Sigmoid colon (tissue), 6 donors: ENCODE measurements at regions not wholly inside any gene's neighbourhood (a gene's known extent, or its start where the extent isn't known, plus 50 kb on each side); places are given as distances from the start of the nearest gene placed in this dataset.

Source experiments
- DNase-seq: peaks from one replicate; pipeline ENCODE4 v3.0.0-alpha.2; 2019
- H3K27ac ChIP-seq, 4 donors: fragments of 200-600 bp; sonication (generic); one replicate each; pipeline ENCODE4 v1.5.1; 2016 to 2019; ENCODE audit warnings: mild to moderate bottlenecking in 1 of 4
- H3K27me3 ChIP-seq, 3 donors: fragments of 200-600 bp; sonication (generic); one replicate each; pipeline ENCODE4 v1.5.1; 2019; ENCODE audit warnings: mild to moderate bottlenecking in 1 of 3
- H3K36me3 ChIP-seq, 4 donors: fragments of 200-600 bp; sonication (generic); one replicate each; pipeline ENCODE4 v1.5.1; 2016 to 2019
- H3K4me1 ChIP-seq, 4 donors: fragments of 200-600 bp; sonication (generic); one replicate each; pipeline ENCODE4 v1.5.1; 2017 to 2019
- H3K4me3 ChIP-seq, 4 donors: fragments of 200-600 bp; sonication (generic); one replicate each; pipeline ENCODE4 v1.5.1; 2017 to 2019; ENCODE audit warnings: mild to moderate bottlenecking in 2 of 4, moderate library complexity in 1 of 4
- H3K9me3 ChIP-seq, 4 donors: fragments of 200-600 bp in 3 of 4; sonication (generic) in 3 of 4; one replicate each; pipeline versions ENCODE4 v1.5.1 to v1.6.1; 2013 to 2019
- EP300 ChIP-seq, 4 donors: sonication (generic); formaldehyde crosslinking; IDR thresholded peaks; one replicate each; pipeline ENCODE4 v1.6.1; 2017; ENCODE audit warnings: antibody characterized with exemption in 4 of 4
- POLR2A ChIP-seq, 2 donors: fragments of 450-650 bp; IDR thresholded peaks; one replicate each; pipeline ENCODE4 v1.6.1; 2016; ENCODE audit warnings: antibody characterized with exemption in 2 of 2, mild to moderate bottlenecking in 2 of 2, moderate library complexity in 2 of 2
- POLR2AphosphoS5 ChIP-seq, 4 donors: sonication (generic); formaldehyde crosslinking; IDR thresholded peaks; one replicate each; pipeline ENCODE4 v1.6.1; 2017; ENCODE audit warnings: antibody characterized with exemption in 4 of 4
- WGBS, 2 donors: extraction: QIAGEN DNeasy Blood & Tissue Kit; methylation state at CpG; one replicate each; pipeline ENCODE4 v1.1.7; 2013; 5-methylcytosine and 5-hydroxymethylcytosine counted together
- intact Hi-C: fragments of 100-400 bp; cut with DNase I; formaldehyde crosslinking; loops from one replicate; pipeline ENCODE4 v1.15.1; 2023
- TF ChIP-seq, protein P1 (sequence below), 4 experiments: fragments of 450-650 bp in 3 of 4; fragments of 200-600 bp in 1 of 4; IDR thresholded peaks; one replicate each; pipeline ENCODE4 v1.5.1; 2016 to 2019; ENCODE audit warnings: antibody characterized with exemption in 4 of 4, mild to moderate bottlenecking in 3 of 4, moderate library complexity in 2 of 4
- donor health status: healthy with polysubstance abuse.
- donor health status: healthy.

DNA sequence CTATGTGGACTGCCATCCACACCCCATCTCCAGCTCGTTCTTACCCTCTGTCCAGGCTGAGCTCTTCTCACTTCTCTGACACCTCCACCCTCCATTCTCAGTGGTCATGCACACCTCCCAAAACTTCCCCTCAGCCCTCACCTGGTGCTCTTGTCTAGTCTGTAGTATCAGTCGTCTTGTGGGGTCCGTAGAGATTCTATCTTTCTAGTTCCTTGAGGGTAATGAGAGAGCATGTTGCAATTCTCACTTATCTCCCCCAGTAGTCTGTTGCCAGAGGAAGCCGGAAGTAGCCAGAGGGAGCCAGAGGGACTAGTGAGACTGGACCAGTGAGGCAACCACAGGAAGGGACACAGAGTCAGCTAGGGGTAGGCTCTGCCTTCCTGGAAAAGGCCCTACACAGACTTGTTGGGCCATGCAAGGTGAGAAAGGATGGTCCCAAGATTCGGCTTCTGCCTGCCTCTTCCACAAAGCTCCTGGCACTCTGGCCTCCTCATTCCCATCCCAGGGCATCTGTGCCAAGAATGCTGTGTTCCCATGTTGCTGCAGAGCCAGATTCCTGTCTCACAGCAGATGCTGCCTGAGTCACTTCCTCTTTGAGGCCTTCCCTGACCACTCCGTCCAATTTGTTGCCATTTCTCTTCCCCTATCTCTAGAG is 50.6 kb upstream of the DUSP5 start:
- Histone ChIP-seq H3K4me1 (peaks cover 0 to 7% (median 0%) of the 10 kb centered on the region in 4 donors), H3K27me3 (no peaks in the 10 kb centered on the region), H3K36me3 (no peaks in the 10 kb centered on the region), H3K4me3 (no peak overlapping the region), H3K9me3 (no peaks in the 10 kb centered on the region), H3K27ac (no peak overlapping the region)
- intact Hi-C loops: no loop called here
- DNase-seq: peak; percentile 48
- no peak for TF ChIP-seq POLR2AphosphoS5 (IDR thresholded peaks at IDR 0.05)
- TF ChIP-seq EP300 (IDR thresholded peaks at IDR 0.05): no peak
- TF ChIP-seq, protein P1, sequence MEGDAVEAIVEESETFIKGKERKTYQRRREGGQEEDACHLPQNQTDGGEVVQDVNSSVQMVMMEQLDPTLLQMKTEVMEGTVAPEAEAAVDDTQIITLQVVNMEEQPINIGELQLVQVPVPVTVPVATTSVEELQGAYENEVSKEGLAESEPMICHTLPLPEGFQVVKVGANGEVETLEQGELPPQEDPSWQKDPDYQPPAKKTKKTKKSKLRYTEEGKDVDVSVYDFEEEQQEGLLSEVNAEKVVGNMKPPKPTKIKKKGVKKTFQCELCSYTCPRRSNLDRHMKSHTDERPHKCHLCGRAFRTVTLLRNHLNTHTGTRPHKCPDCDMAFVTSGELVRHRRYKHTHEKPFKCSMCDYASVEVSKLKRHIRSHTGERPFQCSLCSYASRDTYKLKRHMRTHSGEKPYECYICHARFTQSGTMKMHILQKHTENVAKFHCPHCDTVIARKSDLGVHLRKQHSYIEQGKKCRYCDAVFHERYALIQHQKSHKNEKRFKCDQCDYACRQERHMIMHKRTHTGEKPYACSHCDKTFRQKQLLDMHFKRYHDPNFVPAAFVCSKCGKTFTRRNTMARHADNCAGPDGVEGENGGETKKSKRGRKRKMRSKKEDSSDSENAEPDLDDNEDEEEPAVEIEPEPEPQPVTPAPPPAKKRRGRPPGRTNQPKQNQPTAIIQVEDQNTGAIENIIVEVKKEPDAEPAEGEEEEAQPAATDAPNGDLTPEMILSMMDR (IDR thresholded peaks at IDR 0.05): no peak
- TF ChIP-seq POLR2A (IDR thresholded peaks at IDR 0.05): no peak
- WGBS, 2 donors: 75 to 78% methylated on average over 6 of the region's 6 CpGs

DNA sequence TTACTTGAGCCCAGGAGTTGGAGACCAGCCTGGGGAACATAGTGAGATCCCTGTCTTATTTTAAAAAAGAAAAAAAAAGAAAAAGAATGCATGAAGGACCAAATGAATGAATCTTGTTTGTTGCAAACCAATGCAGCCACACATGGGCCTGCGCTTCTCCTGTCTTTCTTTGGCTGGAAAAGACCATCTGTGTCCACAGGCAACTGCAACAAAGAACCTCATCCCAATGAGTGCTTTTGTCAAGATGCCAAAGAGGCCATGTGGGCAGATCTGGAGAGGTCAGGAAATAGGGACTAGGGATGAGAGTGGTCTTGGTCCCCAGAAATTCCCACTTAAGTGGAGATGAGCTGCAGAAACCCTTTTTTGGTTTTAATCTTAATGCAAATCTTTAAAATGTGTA is 49.8 kb upstream of the DUSP5 start:
- no peaks in the 10 kb centered on the region for H3K36me3 ChIP-seq
- H3K9me3 ChIP-seq: no peaks in the 10 kb centered on the region
- H3K4me3 ChIP-seq: no peak overlapping the region
- peaks cover 0 to 7% (median 0%) of the 10 kb centered on the region in 4 donors for H3K4me1 ChIP-seq
- no peaks in the 10 kb centered on the region for H3K27me3 ChIP-seq
- no peak overlapping the region for H3K27ac ChIP-seq
- intact Hi-C loops: no loop called here
- 99 to 100% methylated on average over 1 of the region's 1 CpG for WGBS, 2 donors
- TF ChIP-seq, protein P1 (IDR thresholded peaks at IDR 0.05): no peak
- no peak for TF ChIP-seq POLR2AphosphoS5 (IDR thresholded peaks at IDR 0.05)
- TF ChIP-seq EP300 (IDR thresholded peaks at IDR 0.05): no peak
- no peak for TF ChIP-seq POLR2A (IDR thresholded peaks at IDR 0.05)
- DNase-seq: peak; percentile 20
